Naive thymus-derived CD8-positive, alpha-beta T cell (primary cell): ENCODE measurements at regions not wholly inside any gene's neighbourhood (a gene's known extent, or its start where the extent isn't known, plus 50 kb on each side); places are given as distances from the start of the nearest gene placed in this dataset.

Experiments
- ATAC-seq, 2 donors: fragments of 150-1000 bp; cut with Tn5 transposase in 1 of 2; sonication (Bioruptor Pico), chemical (Tn5 transposase) in 1 of 2; 1 replicate in 1 of 2; 2 replicates in 1 of 2; pipeline ENCODE4 v1.10.0; 2021; ENCODE audit warnings: mild to moderate bottlenecking in 2 of 2, moderate library complexity in 2 of 2
- POLR2A ChIA-PET: fragments of 350-600 bp; sonication (Branson Sonifier 250); formaldehyde crosslinking; loops from one replicate; lab custom pipeline; 2021; ENCODE audit warnings: antibody characterized with exemption; lab: Charles Lee
- DNase-seq, 10 donors: peaks; one replicate each; pipeline versions ENCODE4 v3.0.0 to v3.0.0-alpha.2; 2020 to 2022
- H3K27ac Mint-ChIP-seq, 10 donors: one replicate each; pipeline ENCODE4 v1.8.0; 2020 to 2022; ENCODE audit warnings: mild to moderate bottlenecking in 10 of 10, mixed read lengths in 10 of 10, moderate library complexity in 4 of 10, inconsistent platforms in 1 of 10
- H3K27me3 Mint-ChIP-seq, 5 donors: one replicate each; pipeline ENCODE4 v1.8.0; 2021 to 2022; ENCODE audit warnings: mixed read lengths in 5 of 5
- H3K36me3 Mint-ChIP-seq, 3 donors: one replicate each; pipeline ENCODE4 v1.8.0; 2020 to 2022; ENCODE audit warnings: mixed read lengths in 3 of 3, mild to moderate bottlenecking in 2 of 3, inconsistent platforms in 1 of 3
- H3K4me1 Mint-ChIP-seq, 4 donors: one replicate each; pipeline ENCODE4 v1.8.0; 2021 to 2022; ENCODE audit warnings: mixed read lengths in 4 of 4
- H3K4me3 Mint-ChIP-seq, 10 donors: one replicate each; pipeline ENCODE4 v1.8.0; 2020 to 2022; ENCODE audit warnings: mild to moderate bottlenecking in 10 of 10, mixed read lengths in 10 of 10, moderate library complexity in 6 of 10, inconsistent platforms in 1 of 10
- H3K9me3 Mint-ChIP-seq, 9 donors: one replicate each; pipeline ENCODE4 v1.8.0; 2020 to 2022; ENCODE audit warnings: mixed read lengths in 9 of 9, mild to moderate bottlenecking in 3 of 9, inconsistent platforms in 1 of 9, moderate library complexity in 1 of 9

- no peak for DNase-seq
These were observed 1582.2 kb upstream of the ACVR2A start for GRCh38 chr2:146262606-146263005.

GRCh38 chr2:146260551-146260950, 1584.3 kb upstream of the ACVR2A start:
- Mint-ChIP-seq H3K36me3 (peaks cover 0 to 5% (median 0%) of the 10 kb centered on the region in 3 donors), H3K4me1 (no peaks in the 10 kb centered on the region), H3K9me3 (peaks cover 0 to 6% (median 3%) of the 10 kb centered on the region in 9 donors), H3K27me3 (no peaks in the 10 kb centered on the region), H3K4me3 (no peak overlapping the region), H3K27ac (no peak overlapping the region)
- DNase-seq (no peak), ATAC-seq (no peak)
- POLR2A ChIA-PET = no interaction called here

More at GRCh38 chr2:146262606-146263005, 1582.2 kb upstream of the ACVR2A start:
- H3K27me3 Mint-ChIP-seq = no peaks in the 10 kb centered on the region
- no peaks in the 10 kb centered on the region for H3K4me1 Mint-ChIP-seq
- peaks cover 0 to 5% (median 0%) of the 10 kb centered on the region in 3 donors for H3K36me3 Mint-ChIP-seq
- POLR2A ChIA-PET = no interaction called here
- peaks cover 0 to 7% (median 0%) of the 10 kb centered on the region in 9 donors for H3K9me3 Mint-ChIP-seq
- no peak for ATAC-seq
- H3K27ac Mint-ChIP-seq = no peak overlapping the region
- no peak overlapping the region for H3K4me3 Mint-ChIP-seq

GRCh38 chr2:146259816-146260215, 1585.0 kb upstream of the ACVR2A start:
- peaks cover 0 to 8% (median 5%) of the 10 kb centered on the region in 9 donors for H3K9me3 Mint-ChIP-seq
- DNase-seq (no peak), ATAC-seq (no peak)
- H3K4me3 Mint-ChIP-seq = no peak overlapping the region
- no peaks in the 10 kb centered on the region for H3K27me3 Mint-ChIP-seq
- H3K27ac Mint-ChIP-seq = no peak overlapping the region
- POLR2A ChIA-PET = no interaction called here
- peaks cover 0 to 5% (median 0%) of the 10 kb centered on the region in 3 donors for H3K36me3 Mint-ChIP-seq
- no peaks in the 10 kb centered on the region for H3K4me1 Mint-ChIP-seq

GRCh38 chr2:146258071-146258470, 1586.8 kb upstream of the ACVR2A start:
- DNase-seq = no peak
- peaks cover 0 to 8% (median 0%) of the 10 kb centered on the region in 9 donors for H3K9me3 Mint-ChIP-seq
- H3K36me3 Mint-ChIP-seq = no peaks in the 10 kb centered on the region
- no peaks in the 10 kb centered on the region for H3K27me3 Mint-ChIP-seq
- H3K27ac Mint-ChIP-seq = no peak overlapping the region
- no peak for ATAC-seq
- no peaks in the 10 kb centered on the region for H3K4me1 Mint-ChIP-seq
- H3K4me3 Mint-ChIP-seq = no peak overlapping the region
- POLR2A ChIA-PET = no interaction called here

GRCh38 chr2:146252119-146252518, 1592.7 kb upstream of the ACVR2A start:
- Mint-ChIP-seq H3K36me3 (no peaks in the 10 kb centered on the region), H3K9me3 (peaks cover 0 to 14% (median 2%) of the 10 kb centered on the region in 9 donors), H3K27me3 (no peaks in the 10 kb centered on the region), H3K4me3 (no peak overlapping the region), H3K4me1 (no peaks in the 10 kb centered on the region), H3K27ac (no peak overlapping the region)
- POLR2A ChIA-PET = no interaction called here
- no peak for DNase-seq
- ATAC-seq = no peak

- Mint-ChIP-seq H3K9me3 (peaks cover 0 to 16% (median 2%) of the 10 kb centered on the region in 9 donors), H3K27me3 (no peaks in the 10 kb centered on the region), H3K27ac (no peak overlapping the region), H3K4me3 (no peak overlapping the region), H3K4me1 (no peaks in the 10 kb centered on the region), H3K36me3 (no peaks in the 10 kb centered on the region)
- no peak for ATAC-seq
- no peak for DNase-seq
- POLR2A ChIA-PET = no interaction called here
These were observed 1593.5 kb upstream of the ACVR2A start for GRCh38 chr2:146251328-146251727.

- no peaks in the 10 kb centered on the region for H3K4me1 Mint-ChIP-seq
- H3K9me3 Mint-ChIP-seq = peaks cover 0 to 14% (median 2%) of the 10 kb centered on the region in 9 donors
- no peak for DNase-seq
- H3K27me3 Mint-ChIP-seq = no peaks in the 10 kb centered on the region
- no peak overlapping the region for H3K4me3 Mint-ChIP-seq
- no peaks in the 10 kb centered on the region for H3K36me3 Mint-ChIP-seq
- no peak for ATAC-seq
- no peak overlapping the region for H3K27ac Mint-ChIP-seq
- POLR2A ChIA-PET = no interaction called here
These were observed 1597.9 kb upstream of the ACVR2A start for GRCh38 chr2:146246736-146247523.

GRCh38 chr2:146246002-146246735, 1598.7 kb upstream of the ACVR2A start:
- H3K27me3 Mint-ChIP-seq = no peaks in the 10 kb centered on the region
- H3K4me1 Mint-ChIP-seq = no peaks in the 10 kb centered on the region
- no peak overlapping the region for H3K27ac Mint-ChIP-seq
- POLR2A ChIA-PET = no interaction called here
- H3K36me3 Mint-ChIP-seq = no peaks in the 10 kb centered on the region
- no peak overlapping the region for H3K4me3 Mint-ChIP-seq
- H3K9me3 Mint-ChIP-seq = peaks cover 0 to 14% (median 2%) of the 10 kb centered on the region in 9 donors
- DNase-seq = no peak
- no peak for ATAC-seq

- no peaks in the 10 kb centered on the region for H3K36me3 Mint-ChIP-seq
- peaks cover 0 to 14% (median 2%) of the 10 kb centered on the region in 9 donors for H3K9me3 Mint-ChIP-seq
- POLR2A ChIA-PET = no interaction called here
- ATAC-seq (no peak), DNase-seq (no peak)
- H3K4me1 Mint-ChIP-seq = no peaks in the 10 kb centered on the region
- H3K27me3 Mint-ChIP-seq = no peaks in the 10 kb centered on the region
- no peak overlapping the region for H3K27ac Mint-ChIP-seq
- H3K4me3 Mint-ChIP-seq = no peak overlapping the region
These were observed 1600.0 kb upstream of the ACVR2A start for GRCh38 chr2:146244830-146245229.

- Mint-ChIP-seq H3K4me1 (no peaks in the 10 kb centered on the region), H3K9me3 (peaks cover 0 to 14% (median 2%) of the 10 kb centered on the region in 9 donors), H3K36me3 (no peaks in the 10 kb centered on the region), H3K27ac (no peak overlapping the region), H3K27me3 (no peaks in the 10 kb centered on the region), H3K4me3 (no peak overlapping the region)
- ATAC-seq (no peak), DNase-seq (no peak)
- POLR2A ChIA-PET = no interaction called here
These were observed 1600.7 kb upstream of the ACVR2A start for GRCh38 chr2:146244131-146244530.

- H3K36me3 Mint-ChIP-seq = no peaks in the 10 kb centered on the region
- H3K27me3 Mint-ChIP-seq = no peaks in the 10 kb centered on the region
- DNase-seq (no peak), ATAC-seq (no peak)
- no peak overlapping the region for H3K27ac Mint-ChIP-seq
- POLR2A ChIA-PET = no interaction called here
- peaks cover 0 to 11% (median 0%) of the 10 kb centered on the region in 9 donors for H3K9me3 Mint-ChIP-seq
- H3K4me3 Mint-ChIP-seq = no peak overlapping the region
- no peaks in the 10 kb centered on the region for H3K4me1 Mint-ChIP-seq
These were observed 1603.8 kb upstream of the ACVR2A start for GRCh38 chr2:146241023-146241422.

GRCh38 chr2:146240391-146240790, 1604.4 kb upstream of the ACVR2A start:
- no peak overlapping the region for H3K4me3 Mint-ChIP-seq
- POLR2A ChIA-PET = no interaction called here
- no peaks in the 10 kb centered on the region for H3K36me3 Mint-ChIP-seq
- DNase-seq = no peak
- H3K4me1 Mint-ChIP-seq = no peaks in the 10 kb centered on the region
- H3K27ac Mint-ChIP-seq = no peak overlapping the region
- peaks cover 0 to 12% (median 0%) of the 10 kb centered on the region in 9 donors for H3K9me3 Mint-ChIP-seq
- no peak for ATAC-seq
- no peaks in the 10 kb centered on the region for H3K27me3 Mint-ChIP-seq

- DNase-seq (no peak), ATAC-seq (no peak)
- Mint-ChIP-seq H3K9me3 (peaks cover 0 to 20% (median 0%) of the 10 kb centered on the region in 9 donors), H3K4me3 (no peak overlapping the region), H3K27me3 (no peaks in the 10 kb centered on the region), H3K27ac (no peak overlapping the region), H3K4me1 (no peaks in the 10 kb centered on the region), H3K36me3 (no peaks in the 10 kb centered on the region)
- POLR2A ChIA-PET = no interaction called here
These were observed 1605.3 kb upstream of the ACVR2A start for GRCh38 chr2:146239392-146240135.
